SK-N-SH (cell line): ENCODE measurements at regions not wholly inside any gene's neighbourhood (a gene's known extent, or its start where the extent isn't known, plus 50 kb on each side); places are given as distances from the start of the nearest gene placed in this dataset.

Experiments used
- CTCF ChIA-PET: fragments of 300-600, 350-600 bp; formaldehyde crosslinking; extraction: SDS; loops from one replicate; lab custom pipeline; 2021; lab: Yijun Ruan, JAX
- POLR2A ChIA-PET: fragments of 350-600 bp; sonication (Branson Sonifier 250); formaldehyde crosslinking; extraction: SDS; loops from one replicate; lab custom pipeline; 2020; ENCODE audit warnings: antibody characterized with exemption, inconsistent platforms; lab: Yijun Ruan, JAX
- DNase-seq: peaks from one replicate; pipeline ENCODE4 v3.0.0; 2012
- H2AFZ ChIP-seq: fragments of 200-600 bp; sonication (generic); 2 replicates; pipeline ENCODE4 v1.8.1; 2016; ENCODE audit warnings: antibody characterized with exemption, mild to moderate bottlenecking, low read depth
- H3F3A ChIP-seq: fragments of 200-600 bp; sonication (generic); replicated peaks from 2 replicates; pipeline ENCODE3; 2016; ENCODE audit warnings: antibody characterized with exemption, mild to moderate bottlenecking; ENCODE audit not compliant: insufficient read depth
- H3K27ac ChIP-seq, 2 experiments: fragments of 200-500 bp in 1 of 2; fragments of 200-600 bp in 1 of 2; sonication (Bioruptor generic) in 1 of 2; sonication (generic), shearing (Covaris generic) in 1 of 2; 2 replicates each; pipeline versions ENCODE4 v1.5.1 to v1.6.1; 2014 to 2016; ENCODE audit warnings: low read depth in 2 of 2, inconsistent platforms in 1 of 2, low read length in 1 of 2, mild to moderate bottlenecking in 1 of 2, mixed read lengths in 1 of 2
- H3K27me3 ChIP-seq: fragments of 200-600 bp; sonication (generic), shearing (Covaris generic); 2 replicates; pipeline ENCODE4 v1.6.1; 2016; ENCODE audit warnings: mixed run types; ENCODE audit not compliant: insufficient read depth
- H3K36me3 ChIP-seq, 2 experiments: fragments of 200-500 bp in 1 of 2; fragments of 200-600 bp in 1 of 2; sonication (Bioruptor generic) in 1 of 2; sonication (generic) in 1 of 2; replicated peaks in 1 of 2; 2 replicates each; pipeline versions ENCODE3 to v1.5.1; 2014 to 2016; ENCODE audit warnings: low read length in 1 of 2, mild to moderate bottlenecking in 1 of 2; ENCODE audit not compliant: insufficient read depth in 2 of 2, control insufficient read depth in 1 of 2
- H3K4me1 ChIP-seq, 2 experiments: fragments of 200-500 bp in 1 of 2; fragments of 200-600 bp in 1 of 2; sonication (Bioruptor generic) in 1 of 2; sonication (generic), shearing (Covaris generic) in 1 of 2; 2 replicates each; pipeline versions ENCODE4 v1.5.1 to v1.6.1; 2014 to 2016; ENCODE audit warnings: low read depth in 1 of 2, low read length in 1 of 2, mixed run types in 1 of 2; ENCODE audit not compliant: insufficient read depth in 2 of 2, control insufficient read depth in 1 of 2
- H3K4me2 ChIP-seq: fragments of 200-600 bp; sonication (generic), shearing (Covaris generic); 2 replicates; pipeline ENCODE4 v1.6.1; 2017; ENCODE audit warnings: mixed run types
- H3K4me3 ChIP-seq, 2 experiments: fragments of 200-500 bp in 1 of 2; fragments of 200-600 bp in 1 of 2; sonication (Bioruptor generic) in 1 of 2; sonication (generic), shearing (Covaris generic) in 1 of 2; 2 replicates each; pipeline versions ENCODE4 v1.5.1 to v1.8.1; 2014 to 2016; ENCODE audit warnings: low read depth in 2 of 2, inconsistent platforms in 1 of 2, low read length in 1 of 2, mild to moderate bottlenecking in 1 of 2, mixed read lengths in 1 of 2, moderate library complexity in 1 of 2
- H3K79me2 ChIP-seq: fragments of 200-600 bp; sonication (generic); 2 replicates; pipeline ENCODE4 v1.8.1; 2017; ENCODE audit warnings: mild to moderate bottlenecking; ENCODE audit not compliant: insufficient read depth
- H3K9ac ChIP-seq: fragments of 200-600 bp; sonication (generic); 2 replicates; pipeline ENCODE4 v1.6.1; 2017; ENCODE audit warnings: mixed run types
- H3K9me2 ChIP-seq: fragments of 200-600 bp; sonication (generic); 2 replicates; pipeline ENCODE4 v1.6.1; 2017; ENCODE audit warnings: mixed run types
- H3K9me3 ChIP-seq: fragments of 200-600 bp; sonication (generic); 2 replicates; pipeline ENCODE4 v1.6.1; 2017; ENCODE audit warnings: mixed run types, mild to moderate bottlenecking, moderate library complexity
- H4K20me1 ChIP-seq: fragments of 200-600 bp; sonication (generic); 2 replicates; pipeline ENCODE4 v1.6.1; 2017; ENCODE audit warnings: mild to moderate bottlenecking, mixed run types; ENCODE audit not compliant: insufficient read depth
- CTCF ChIP-seq: fragments of 200-600 bp; sonication (generic); IDR thresholded peaks from 2 replicates; pipeline ENCODE4 v1.6.1; 2017; ENCODE audit warnings: antibody characterized with exemption, mild to moderate bottlenecking, moderate library complexity
- EZH2phosphoT487 ChIP-seq: fragments of 200-600 bp; sonication (generic); IDR thresholded peaks from 2 replicates; pipeline ENCODE4 v1.6.1; 2017; ENCODE audit warnings: low read depth, mixed run types, mild to moderate bottlenecking, antibody characterized with exemption, moderate library complexity, borderline replicate concordance
- FOXJ3 ChIP-seq: sonication (generic); formaldehyde crosslinking; IDR thresholded peaks from 2 replicates; pipeline ENCODE4 v1.5.1; 2020; ENCODE audit warnings: mild to moderate bottlenecking, missing genetic modification reagents
- FOXM1 ChIP-seq: IDR thresholded peaks from 2 replicates; pipeline ENCODE4 v1.4.0; 2012; ENCODE audit warnings: low read depth, mild to moderate bottlenecking
- GABPA ChIP-seq: IDR thresholded peaks from 2 replicates; pipeline ENCODE4 v1.4.0; 2012; ENCODE audit warnings: low read depth, mild to moderate bottlenecking
- IRF3 ChIP-seq: fragments of 150-350 bp; IDR thresholded peaks from 2 replicates; pipeline ENCODE4 v1.6.1; 2016; ENCODE audit warnings: mild to moderate bottlenecking, low read depth, low read length
- JUND ChIP-seq: IDR thresholded peaks from 2 replicates; pipeline ENCODE4 v1.4.0; 2012
- MEF2A ChIP-seq: IDR thresholded peaks from 2 replicates; pipeline ENCODE4 v1.4.0; 2012; ENCODE audit warnings: low read depth, borderline replicate concordance
- MXI1 ChIP-seq: IDR thresholded peaks from 2 replicates; pipeline ENCODE4 v1.6.1; 2012; ENCODE audit warnings: mild to moderate bottlenecking, low read depth, low read length, improper control_type of control experiment
- PBX3 ChIP-seq: IDR thresholded peaks from 2 replicates; pipeline ENCODE4; 2012
- RAD21 ChIP-seq: IDR thresholded peaks from 2 replicates; pipeline ENCODE4 v1.6.1; 2012; ENCODE audit warnings: mild to moderate bottlenecking, low read length
- RCOR1 ChIP-seq: fragments of 150-350 bp; IDR thresholded peaks from 2 replicates; pipeline ENCODE4 v1.6.1; 2017; ENCODE audit warnings: antibody characterized with exemption, low read length
- REST ChIP-seq: IDR thresholded peaks from 2 replicates; pipeline ENCODE4 v1.6.1; 2012; ENCODE audit warnings: mild to moderate bottlenecking, low read depth, low read length, moderate library complexity
- TCF12 ChIP-seq: IDR thresholded peaks from 2 replicates; pipeline ENCODE4 v1.4.0; 2012
- TEAD4 ChIP-seq: IDR thresholded peaks from 2 replicates; pipeline ENCODE4 v1.4.0; 2012; ENCODE audit warnings: mild to moderate bottlenecking, borderline replicate concordance; ENCODE audit not compliant: insufficient read depth
- YY1 ChIP-seq: IDR thresholded peaks from 2 replicates; pipeline ENCODE4 v1.4.0; 2012; ENCODE audit warnings: low read depth, mild to moderate bottlenecking
- ZBTB33 ChIP-seq: IDR thresholded peaks from 2 replicates; pipeline ENCODE4 v1.4.0; 2012; ENCODE audit warnings: low read depth, borderline replicate concordance
- WGBS: methylation state at CpG from one replicate; pipeline ENCODE4 v1.1.6; 2017; ENCODE audit warnings: low lambda C conversion rate; 5-methylcytosine and 5-hydroxymethylcytosine counted together

GRCh38 chr4:167711517-167711916 is 380.8 kb upstream of the ANXA10 start:
- no peaks in the 10 kb centered on the region for H3K79me2 ChIP-seq
- no peaks in the 10 kb centered on the region for H4K20me1 ChIP-seq
- ChIA-PET CTCF (no interaction called here), POLR2A (no interaction called here)
- H3K4me3 ChIP-seq = no peak overlapping the region
- H3K9me2 ChIP-seq = no peaks in the 10 kb centered on the region
- H3F3A ChIP-seq = no peaks in the 10 kb centered on the region
- no peak overlapping the region for H2AFZ ChIP-seq
- no peaks in the 10 kb centered on the region for H3K27me3 ChIP-seq
- no peak for DNase-seq
- TF ChIP-seq MXI1 (no peak), RCOR1 (no peak), TCF12 (no peak), TEAD4 (no peak), ZBTB33 (no peak), FOXM1 (no peak)
- WGBS = 26% methylated on average over 5 of the region's 5 CpGs
- H3K4me2 ChIP-seq = no peak overlapping the region
- H3K9me3 ChIP-seq = no peaks in the 10 kb centered on the region
- no peak overlapping the region for H3K9ac ChIP-seq
- no peaks in the 10 kb centered on the region for H3K36me3 ChIP-seq
- no peaks in the 10 kb centered on the region for H3K4me1 ChIP-seq
- H3K27ac ChIP-seq = no peak overlapping the region

- WGBS = 18% methylated on average over 1 of the region's 1 CpG
Measured at GRCh38 chr4:167713756-167714155, 378.6 kb upstream of the ANXA10 start.

More at GRCh38 chr4:167713756-167714155, 378.6 kb upstream of the ANXA10 start:
- H3K4me3 ChIP-seq = no peak overlapping the region
- ChIA-PET POLR2A (no interaction called here), CTCF (no interaction called here)
- no peak overlapping the region for H3K27ac ChIP-seq
- H3K79me2 ChIP-seq = no peaks in the 10 kb centered on the region
- no peak for DNase-seq
- H3K4me2 ChIP-seq = no peak overlapping the region
- H3K9me3 ChIP-seq = no peaks in the 10 kb centered on the region
- H3K27me3 ChIP-seq = no peaks in the 10 kb centered on the region
- no peak overlapping the region for H2AFZ ChIP-seq
- no peak overlapping the region for H3K9ac ChIP-seq
- no peaks in the 10 kb centered on the region for H4K20me1 ChIP-seq
- no peaks in the 10 kb centered on the region for H3K9me2 ChIP-seq
- H3K4me1 ChIP-seq = no peaks in the 10 kb centered on the region
- TF ChIP-seq FOXJ3 (no peak), IRF3 (no peak), GABPA (no peak), REST (no peak), CTCF (no peak), JUND (no peak), RAD21 (no peak), MEF2A (no peak), RCOR1 (no peak), PBX3 (no peak), TEAD4 (no peak), YY1 (no peak), EZH2phosphoT487 (no peak)
- no peaks in the 10 kb centered on the region for H3K36me3 ChIP-seq
- no peaks in the 10 kb centered on the region for H3F3A ChIP-seq
